Mucosa of descending colon (tissue), 3 donors: ENCODE measurements at regions not wholly inside any gene's neighbourhood (a gene's known extent, or its start where the extent isn't known, plus 50 kb on each side); places are given as distances from the start of the nearest gene placed in this dataset.

ENCODE experiments used
- ATAC-seq: fragments of 200-7000 bp; cut with Tn5 transposase; one replicate; pipeline ENCODE4 v1.9.1; 2020; ENCODE audit warnings: mild to moderate bottlenecking, moderate library complexity
- DNase-seq, 3 donors: peaks; one replicate each; pipeline ENCODE4 v3.0.0-alpha.2; 2020
- H3K36me3 ChIP-seq: fragments of 200-600 bp; one replicate; pipeline ENCODE4 v1.8.0; 2021; ENCODE audit warnings: low read depth, mild to moderate bottlenecking
- H3K4me1 ChIP-seq: fragments of 200-600 bp; one replicate; pipeline ENCODE4 v1.8.0; 2021; ENCODE audit warnings: low read depth, mild to moderate bottlenecking
- H3K4me3 ChIP-seq: fragments of 200-600 bp; one replicate; pipeline ENCODE4 v1.8.0; 2021; ENCODE audit warnings: mild to moderate bottlenecking
- H3K9me3 ChIP-seq: fragments of 200-600 bp; one replicate; pipeline ENCODE4 v1.8.0; 2021; ENCODE audit warnings: mild to moderate bottlenecking
- intact Hi-C, 2 donors: fragments of 100-400 bp; cut with DNase I in 1 of 2; cut with micrococcal nuclease in 1 of 2; formaldehyde crosslinking; loops; one replicate each; pipeline versions ENCODE4 v1.11.0 to v1.11.1; 2022; cut with DNase I, micrococcal nuclease
- TF ChIP-seq, protein P1 (sequence below): fragments of 200-600 bp; IDR thresholded peaks from one replicate; pipeline ENCODE4 v1.8.0; 2022; ENCODE audit warnings: antibody characterized with exemption, mild to moderate bottlenecking
- donor health status: DM: no; HTN: no; CAD: no; lungs with moderate emphysema.
- donor health status: DM: no; HTN: no; CAD: no.
- donor health status: DM: no; HTN: yes; CAD: no.

GRCh38 chr7:131845573-131846314, 289.3 kb upstream of the PODXL start:
- DNase-seq (no peak), ATAC-seq (no peak)
- H3K4me1 ChIP-seq: no peaks in the 10 kb centered on the region
- H3K9me3 ChIP-seq: no peaks in the 10 kb centered on the region
- intact Hi-C loops: no loop called here
- no peak overlapping the region for H3K4me3 ChIP-seq
- TF ChIP-seq, protein P1, sequence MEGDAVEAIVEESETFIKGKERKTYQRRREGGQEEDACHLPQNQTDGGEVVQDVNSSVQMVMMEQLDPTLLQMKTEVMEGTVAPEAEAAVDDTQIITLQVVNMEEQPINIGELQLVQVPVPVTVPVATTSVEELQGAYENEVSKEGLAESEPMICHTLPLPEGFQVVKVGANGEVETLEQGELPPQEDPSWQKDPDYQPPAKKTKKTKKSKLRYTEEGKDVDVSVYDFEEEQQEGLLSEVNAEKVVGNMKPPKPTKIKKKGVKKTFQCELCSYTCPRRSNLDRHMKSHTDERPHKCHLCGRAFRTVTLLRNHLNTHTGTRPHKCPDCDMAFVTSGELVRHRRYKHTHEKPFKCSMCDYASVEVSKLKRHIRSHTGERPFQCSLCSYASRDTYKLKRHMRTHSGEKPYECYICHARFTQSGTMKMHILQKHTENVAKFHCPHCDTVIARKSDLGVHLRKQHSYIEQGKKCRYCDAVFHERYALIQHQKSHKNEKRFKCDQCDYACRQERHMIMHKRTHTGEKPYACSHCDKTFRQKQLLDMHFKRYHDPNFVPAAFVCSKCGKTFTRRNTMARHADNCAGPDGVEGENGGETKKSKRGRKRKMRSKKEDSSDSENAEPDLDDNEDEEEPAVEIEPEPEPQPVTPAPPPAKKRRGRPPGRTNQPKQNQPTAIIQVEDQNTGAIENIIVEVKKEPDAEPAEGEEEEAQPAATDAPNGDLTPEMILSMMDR: no peak
- no peaks in the 10 kb centered on the region for H3K36me3 ChIP-seq

- intact Hi-C loops: no loop called here
- ATAC-seq: no peak
Measured at GRCh38 chr7:131844369-131844768, 287.9 kb upstream of the PODXL start.

DNA sequence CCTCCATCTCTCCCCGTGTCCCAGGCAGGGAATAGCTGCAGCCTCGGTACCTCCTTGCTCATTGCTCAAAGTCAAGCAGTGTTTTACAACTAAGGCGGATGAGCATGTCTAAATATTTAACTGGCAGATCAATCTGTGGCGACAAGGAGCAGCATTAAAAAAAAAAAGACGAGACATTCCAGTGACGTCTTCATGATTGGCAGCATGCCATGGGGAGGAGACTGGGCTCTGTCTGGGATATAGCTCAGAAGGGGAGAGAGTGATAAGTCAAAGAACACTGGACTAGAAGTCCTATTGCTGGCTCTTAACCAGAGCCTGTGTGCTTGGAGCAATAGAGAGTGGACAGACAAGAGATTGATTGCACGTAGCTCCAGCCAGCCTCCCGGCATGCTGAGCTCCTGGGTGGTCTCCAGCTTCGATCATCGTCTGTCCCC, 287.5 kb upstream of the PODXL start:
- H3K4me1 ChIP-seq: no peaks in the 10 kb centered on the region
- ATAC-seq (peak; percentile 48), DNase-seq (peak in 2 of 3 donors; percentile 27 to 58)
- H3K9me3 ChIP-seq: no peaks in the 10 kb centered on the region
- no peaks in the 10 kb centered on the region for H3K36me3 ChIP-seq
- intact Hi-C loops: no loop called here
- TF ChIP-seq, protein P1: no peak
- H3K4me3 ChIP-seq: no peak overlapping the region

More at GRCh38 chr7:131844369-131844768, 287.9 kb upstream of the PODXL start:
- H3K36me3 ChIP-seq: no peaks in the 10 kb centered on the region
- H3K4me1 ChIP-seq: no peaks in the 10 kb centered on the region
- DNase-seq: no peak
- H3K9me3 ChIP-seq: no peaks in the 10 kb centered on the region
- H3K4me3 ChIP-seq: no peak overlapping the region
- TF ChIP-seq, protein P1: no peak

- ATAC-seq (no peak), DNase-seq (no peak)
- no peaks in the 10 kb centered on the region for H3K4me1 ChIP-seq
- TF ChIP-seq, protein P1: no peak
- no peaks in the 10 kb centered on the region for H3K9me3 ChIP-seq
- intact Hi-C loops: no loop called here
- H3K36me3 ChIP-seq: no peaks in the 10 kb centered on the region
- no peak overlapping the region for H3K4me3 ChIP-seq
Measured at GRCh38 chr7:131839967-131840690, 283.7 kb upstream of the PODXL start.

- DNase-seq (no peak), ATAC-seq (no peak)
- intact Hi-C loops: no loop called here
- TF ChIP-seq, protein P1: no peak
- Histone ChIP-seq H3K4me1 (no peaks in the 10 kb centered on the region), H3K9me3 (no peaks in the 10 kb centered on the region), H3K36me3 (no peaks in the 10 kb centered on the region), H3K4me3 (no peak overlapping the region)
Measured at GRCh38 chr7:131836733-131837132, 280.3 kb upstream of the PODXL start.
